ENCODE measurements at regions not wholly inside any gene's neighbourhood (a gene's known extent, or its start where the extent isn't known, plus 50 kb on each side); places are given as distances from the start of the nearest gene placed in this dataset.

GRCh38 chr2:16129716-16130540 lies 189.6 kb downstream of the MYCN start:
- Histone ChIP-seq H3K36me3 (ENCODE audit: control insufficient read depth in 5 of 5, insufficient read depth in 5 of 5, low read length in 5 of 5) (no peaks in the 10 kb centered on the region), H3K27me3 (ENCODE audit: control insufficient read depth in 5 of 5, insufficient read depth in 4 of 5, low read length in 5 of 5) (peaks cover 0 to 7% (median 4%) of the 10 kb centered on the region in 5 donors), H3K27ac (ENCODE audit: low read depth, low read length) (no peak overlapping the region), H3K9ac (ENCODE audit: low read length in 5 of 5) (no peak overlapping the region), H3K9me3 (ENCODE audit: control insufficient read depth in 5 of 5, low read length in 5 of 5) (no peaks in the 10 kb centered on the region), H3K4me3 (ENCODE audit: low read depth in 1 of 5, low read length in 5 of 5) (no peak overlapping the region), H3K4me1 (ENCODE audit: control insufficient read depth in 5 of 5, insufficient read depth in 5 of 5, low read length in 5 of 5) (peaks cover 0 to 7% (median 0%) of the 10 kb centered on the region in 5 donors)

GRCh38 chr2:16128746-16129610 lies 188.6 kb downstream of the MYCN start:
- H3K4me3 ChIP-seq (ENCODE audit: low read depth in 1 of 5, low read length in 5 of 5), result no peak overlapping the region
- H3K27ac ChIP-seq (ENCODE audit: low read depth, low read length), result no peak overlapping the region
- peaks cover 0 to 11% (median 4%) of the 10 kb centered on the region in 5 donors for H3K27me3 ChIP-seq (ENCODE audit: control insufficient read depth in 5 of 5, insufficient read depth in 4 of 5, low read length in 5 of 5)
- no peaks in the 10 kb centered on the region for H3K9me3 ChIP-seq (ENCODE audit: control insufficient read depth in 5 of 5, low read length in 5 of 5)
- H3K36me3 ChIP-seq (ENCODE audit: control insufficient read depth in 5 of 5, insufficient read depth in 5 of 5, low read length in 5 of 5), result no peaks in the 10 kb centered on the region
- no peak overlapping the region for H3K9ac ChIP-seq (ENCODE audit: low read length in 5 of 5)
- H3K4me1 ChIP-seq (ENCODE audit: control insufficient read depth in 5 of 5, insufficient read depth in 5 of 5, low read length in 5 of 5), result peaks cover 0 to 7% (median 0%) of the 10 kb centered on the region in 5 donors

GRCh38 chr2:16127958-16128357 lies 187.6 kb downstream of the MYCN start:
- Histone ChIP-seq H3K9ac (ENCODE audit: low read length in 5 of 5) (no peak overlapping the region), H3K27ac (ENCODE audit: low read depth, low read length) (no peak overlapping the region), H3K4me3 (ENCODE audit: low read depth in 1 of 5, low read length in 5 of 5) (no peak overlapping the region), H3K4me1 (ENCODE audit: control insufficient read depth in 5 of 5, insufficient read depth in 5 of 5, low read length in 5 of 5) (peaks cover 0 to 7% (median 0%) of the 10 kb centered on the region in 5 donors), H3K9me3 (ENCODE audit: control insufficient read depth in 5 of 5, low read length in 5 of 5) (no peaks in the 10 kb centered on the region), H3K27me3 (ENCODE audit: control insufficient read depth in 5 of 5, insufficient read depth in 4 of 5, low read length in 5 of 5) (peaks cover 0 to 11% (median 4%) of the 10 kb centered on the region in 5 donors), H3K36me3 (ENCODE audit: control insufficient read depth in 5 of 5, insufficient read depth in 5 of 5, low read length in 5 of 5) (no peaks in the 10 kb centered on the region)

DNA sequence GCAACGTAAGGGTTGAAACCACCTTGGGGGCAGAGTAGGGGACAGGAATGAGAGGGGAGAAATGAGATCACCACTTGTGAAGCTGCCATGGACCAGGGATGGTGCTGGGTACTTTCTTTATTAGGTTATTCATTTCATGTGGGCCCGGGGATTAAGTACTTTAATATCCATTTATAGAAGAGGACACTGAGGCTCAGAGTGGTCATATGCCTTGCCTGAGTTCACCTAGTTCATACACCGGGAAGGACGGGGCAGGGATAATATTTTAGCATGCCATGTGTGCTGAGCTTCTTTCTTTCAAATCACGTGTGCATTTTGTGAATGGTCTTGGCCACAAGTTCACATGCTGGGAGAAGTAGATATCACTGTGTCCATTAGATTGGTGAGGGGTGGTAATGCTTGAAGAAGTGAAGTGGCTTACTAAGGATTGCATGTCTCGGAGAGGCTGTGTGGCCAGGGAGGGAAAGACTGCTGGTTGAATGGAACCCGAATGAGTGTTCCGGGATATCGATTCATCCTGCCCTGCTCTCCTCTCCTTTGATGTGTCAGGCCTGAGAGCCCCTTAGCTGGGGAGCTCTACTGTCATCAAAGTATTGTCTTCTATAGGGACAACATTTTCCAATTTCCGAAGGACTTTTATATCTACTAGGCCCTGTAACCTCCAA lies 187.1 kb downstream of the MYCN start:
- Histone ChIP-seq H3K9me3 (ENCODE audit: control insufficient read depth in 5 of 5, low read length in 5 of 5) (no peaks in the 10 kb centered on the region), H3K9ac (ENCODE audit: low read length in 5 of 5) (no peak overlapping the region)

DNA sequence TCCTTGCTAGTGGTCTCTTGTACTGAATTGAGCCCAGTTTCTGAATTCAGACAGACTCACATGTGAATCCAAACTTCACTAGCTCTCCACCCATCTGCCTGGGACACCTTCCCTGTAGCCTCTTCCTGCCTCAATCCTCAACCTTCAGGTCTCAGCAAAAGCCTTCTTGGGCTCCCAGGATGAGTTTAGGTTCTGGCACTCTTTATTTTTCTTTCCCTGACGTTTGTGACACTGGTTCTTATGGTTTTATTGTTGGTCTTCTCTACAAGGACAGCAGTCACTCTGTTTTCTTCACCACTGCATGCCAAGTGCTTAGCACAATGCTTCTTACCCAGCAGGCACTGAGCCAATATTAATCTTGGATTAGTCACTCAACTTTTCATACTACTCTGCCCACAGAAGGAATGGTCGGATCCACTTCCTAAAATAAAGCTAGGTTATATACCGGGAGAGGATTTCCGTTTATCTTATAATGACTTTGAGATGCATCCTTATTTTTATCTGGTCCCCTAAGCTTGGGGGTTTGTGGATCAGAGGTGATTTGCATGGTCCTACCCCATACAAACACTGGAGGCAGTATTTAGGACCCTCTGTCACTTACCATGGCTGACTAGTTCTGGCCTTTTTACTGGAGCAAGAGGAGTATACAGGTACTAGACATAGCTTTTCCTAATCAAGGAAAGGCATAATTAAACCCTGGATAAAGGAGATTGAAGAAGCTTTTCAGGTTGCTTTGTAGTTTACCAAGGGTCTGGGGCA lies 186.3 kb downstream of the MYCN start:
- Histone ChIP-seq H3K4me1 (ENCODE audit: control insufficient read depth in 5 of 5, insufficient read depth in 5 of 5, low read length in 5 of 5) (peaks cover 0 to 7% (median 0%) of the 10 kb centered on the region in 5 donors), H3K36me3 (ENCODE audit: control insufficient read depth in 5 of 5, insufficient read depth in 5 of 5, low read length in 5 of 5) (no peaks in the 10 kb centered on the region), H3K9me3 (ENCODE audit: control insufficient read depth in 5 of 5, low read length in 5 of 5) (no peaks in the 10 kb centered on the region), H3K4me3 (ENCODE audit: low read depth in 1 of 5, low read length in 5 of 5) (no peak overlapping the region), H3K27me3 (ENCODE audit: control insufficient read depth in 5 of 5, insufficient read depth in 4 of 5, low read length in 5 of 5) (peaks cover 0 to 11% (median 4%) of the 10 kb centered on the region in 5 donors), H3K27ac (ENCODE audit: low read depth, low read length) (no peak overlapping the region), H3K9ac (ENCODE audit: low read length in 5 of 5) (no peak overlapping the region)

More for the DNA sequence above, 187.1 kb downstream of the MYCN start:
- H3K4me3 ChIP-seq (ENCODE audit: low read depth in 1 of 5, low read length in 5 of 5), result no peak overlapping the region
- peaks cover 0 to 7% (median 0%) of the 10 kb centered on the region in 5 donors for H3K4me1 ChIP-seq (ENCODE audit: control insufficient read depth in 5 of 5, insufficient read depth in 5 of 5, low read length in 5 of 5)
- no peaks in the 10 kb centered on the region for H3K36me3 ChIP-seq (ENCODE audit: control insufficient read depth in 5 of 5, insufficient read depth in 5 of 5, low read length in 5 of 5)
- peaks cover 0 to 11% (median 4%) of the 10 kb centered on the region in 5 donors for H3K27me3 ChIP-seq (ENCODE audit: control insufficient read depth in 5 of 5, insufficient read depth in 4 of 5, low read length in 5 of 5)
- no peak overlapping the region for H3K27ac ChIP-seq (ENCODE audit: low read depth, low read length)

DNA sequence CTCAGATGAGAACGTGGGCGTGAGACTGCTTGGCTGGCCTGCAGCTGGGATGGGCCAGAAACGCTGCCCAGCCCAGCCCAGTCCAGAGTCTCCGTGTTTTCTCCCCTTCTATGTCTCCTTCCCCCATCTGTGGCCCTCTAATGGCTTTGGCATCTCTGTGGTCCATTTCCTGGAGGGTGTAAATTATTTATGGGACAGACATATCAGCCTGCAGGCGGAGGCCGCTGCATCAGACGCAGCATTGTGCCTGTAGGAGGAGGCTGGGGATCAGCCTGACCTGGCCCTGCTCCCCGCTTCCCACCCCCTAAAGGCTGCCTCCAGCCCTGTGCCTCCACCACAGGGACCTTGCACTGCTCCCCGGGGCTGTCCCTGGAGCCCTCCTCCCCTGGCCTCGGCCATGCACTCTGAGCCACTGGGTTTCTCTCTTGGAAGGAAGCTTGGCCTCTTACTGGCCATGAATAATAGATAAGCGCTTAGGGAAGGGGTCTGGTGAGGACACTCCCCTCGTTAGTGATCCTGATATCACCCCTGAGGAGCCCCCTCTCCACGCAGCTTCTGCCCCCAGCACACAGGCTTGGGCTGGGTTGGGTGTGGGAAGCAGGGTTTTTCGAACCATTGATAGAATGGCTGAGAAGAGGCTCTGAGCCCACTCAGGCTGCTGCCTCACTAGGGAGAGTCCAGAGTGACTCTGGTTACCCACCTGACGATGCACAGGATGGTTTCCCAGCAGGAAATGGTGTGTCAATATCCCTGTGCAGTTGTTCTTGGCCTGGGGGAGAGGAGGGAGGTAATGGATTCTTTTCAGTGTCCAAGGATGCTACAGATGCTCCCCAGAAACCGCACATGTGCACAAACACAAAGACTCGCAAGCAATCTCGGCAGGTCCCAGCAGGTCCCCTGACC lies 185.5 kb downstream of the MYCN start:
- Histone ChIP-seq H3K9me3 (ENCODE audit: control insufficient read depth in 5 of 5, low read length in 5 of 5) (peaks cover 0 to 4% (median 0%) of the 10 kb centered on the region in 5 donors), H3K9ac (ENCODE audit: low read length in 5 of 5) (no peak overlapping the region), H3K36me3 (ENCODE audit: control insufficient read depth in 5 of 5, insufficient read depth in 5 of 5, low read length in 5 of 5) (no peaks in the 10 kb centered on the region), H3K4me3 (ENCODE audit: low read depth in 1 of 5, low read length in 5 of 5) (no peak overlapping the region), H3K4me1 (ENCODE audit: control insufficient read depth in 5 of 5, insufficient read depth in 5 of 5, low read length in 5 of 5) (peaks cover 0 to 7% (median 0%) of the 10 kb centered on the region in 5 donors), H3K27me3 (ENCODE audit: control insufficient read depth in 5 of 5, insufficient read depth in 4 of 5, low read length in 5 of 5) (peaks cover 0 to 11% (median 4%) of the 10 kb centered on the region in 5 donors), H3K27ac (ENCODE audit: low read depth, low read length) (no peak overlapping the region)

DNA sequence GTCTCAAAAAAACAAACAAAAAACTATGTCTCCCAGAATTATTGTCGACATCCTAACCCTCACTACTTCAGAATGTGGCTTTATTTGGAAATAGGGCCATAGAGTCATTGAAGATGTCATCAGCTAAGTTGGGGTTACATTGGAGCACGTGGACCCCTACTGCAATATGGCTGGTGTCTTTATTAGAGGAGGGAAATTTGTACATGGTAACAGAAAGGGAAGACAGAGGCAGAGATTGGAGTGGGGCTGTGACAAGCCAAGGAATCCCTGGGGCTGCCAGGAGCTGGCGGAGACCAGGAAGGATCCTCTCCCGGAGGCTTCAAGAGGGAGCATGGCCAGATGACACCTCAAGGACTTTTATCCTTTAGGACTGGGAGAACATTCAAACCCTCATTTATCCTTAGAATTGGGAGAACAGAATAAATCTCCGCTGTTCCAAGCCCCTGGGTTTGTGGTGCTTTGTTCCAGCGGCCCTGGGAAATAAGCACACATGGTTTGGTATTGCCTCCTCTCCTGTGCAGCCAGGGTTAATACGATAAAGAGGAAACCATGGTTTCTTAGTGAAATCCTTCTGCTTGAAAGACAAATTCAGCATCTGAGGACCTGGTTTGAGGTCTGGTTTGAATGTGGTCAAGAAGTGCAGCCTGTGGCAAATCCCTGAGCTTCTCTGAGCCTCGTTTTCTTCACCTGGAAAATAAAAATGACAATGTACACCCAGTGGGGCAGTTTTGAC lies 184.7 kb downstream of the MYCN start:
- peaks cover 0 to 11% (median 4%) of the 10 kb centered on the region in 5 donors for H3K27me3 ChIP-seq (ENCODE audit: control insufficient read depth in 5 of 5, insufficient read depth in 4 of 5, low read length in 5 of 5)
- no peak overlapping the region for H3K9ac ChIP-seq (ENCODE audit: low read length in 5 of 5)
- H3K4me3 ChIP-seq (ENCODE audit: low read depth in 1 of 5, low read length in 5 of 5), result no peak overlapping the region
- peaks cover 0 to 7% (median 0%) of the 10 kb centered on the region in 5 donors for H3K4me1 ChIP-seq (ENCODE audit: control insufficient read depth in 5 of 5, insufficient read depth in 5 of 5, low read length in 5 of 5)
- no peak overlapping the region for H3K27ac ChIP-seq (ENCODE audit: low read depth, low read length)
- H3K9me3 ChIP-seq (ENCODE audit: control insufficient read depth in 5 of 5, low read length in 5 of 5), result peaks cover 0 to 4% (median 0%) of the 10 kb centered on the region in 5 donors
- no peaks in the 10 kb centered on the region for H3K36me3 ChIP-seq (ENCODE audit: control insufficient read depth in 5 of 5, insufficient read depth in 5 of 5, low read length in 5 of 5)
